ENCODE measurements at regions not wholly inside any gene's neighbourhood (a gene's known extent, or its start where the extent isn't known, plus 50 kb on each side); places are given as distances from the start of the nearest gene placed in this dataset.

GRCh38 chr12:89845366-89845765 lies 136.7 kb upstream of the ATP2B1 start:
- TF ChIP-seq, protein P1, sequence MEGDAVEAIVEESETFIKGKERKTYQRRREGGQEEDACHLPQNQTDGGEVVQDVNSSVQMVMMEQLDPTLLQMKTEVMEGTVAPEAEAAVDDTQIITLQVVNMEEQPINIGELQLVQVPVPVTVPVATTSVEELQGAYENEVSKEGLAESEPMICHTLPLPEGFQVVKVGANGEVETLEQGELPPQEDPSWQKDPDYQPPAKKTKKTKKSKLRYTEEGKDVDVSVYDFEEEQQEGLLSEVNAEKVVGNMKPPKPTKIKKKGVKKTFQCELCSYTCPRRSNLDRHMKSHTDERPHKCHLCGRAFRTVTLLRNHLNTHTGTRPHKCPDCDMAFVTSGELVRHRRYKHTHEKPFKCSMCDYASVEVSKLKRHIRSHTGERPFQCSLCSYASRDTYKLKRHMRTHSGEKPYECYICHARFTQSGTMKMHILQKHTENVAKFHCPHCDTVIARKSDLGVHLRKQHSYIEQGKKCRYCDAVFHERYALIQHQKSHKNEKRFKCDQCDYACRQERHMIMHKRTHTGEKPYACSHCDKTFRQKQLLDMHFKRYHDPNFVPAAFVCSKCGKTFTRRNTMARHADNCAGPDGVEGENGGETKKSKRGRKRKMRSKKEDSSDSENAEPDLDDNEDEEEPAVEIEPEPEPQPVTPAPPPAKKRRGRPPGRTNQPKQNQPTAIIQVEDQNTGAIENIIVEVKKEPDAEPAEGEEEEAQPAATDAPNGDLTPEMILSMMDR (IDR thresholded peaks at IDR 0.05; ENCODE audit: poor library complexity, severe bottlenecking), result no peak
- no peak for TF ChIP-seq REST (IDR thresholded peaks at IDR 0.05; ENCODE audit: borderline replicate concordance)
- no peak for TF ChIP-seq EZH2 (IDR thresholded peaks at IDR 0.05; ENCODE audit: borderline replicate concordance, insufficient read depth, low read length, poor library complexity, severe bottlenecking)
- no peak for TF ChIP-seq POLR2AphosphoS5 (IDR thresholded peaks at IDR 0.05)
- TF ChIP-seq EP300 (conservative IDR thresholded peaks at IDR 0.05; ENCODE audit: poor library complexity, severe bottlenecking), result no peak
- no peak for TF ChIP-seq RAD21 (conservative IDR thresholded peaks at IDR 0.05)
- TF ChIP-seq SMC3 (conservative IDR thresholded peaks at IDR 0.05; ENCODE audit: poor library complexity), result no peak
- TF ChIP-seq TAF1 (IDR thresholded peaks at IDR 0.05; ENCODE audit: low read depth), result no peak
- TF ChIP-seq MXI1 (conservative IDR thresholded peaks at IDR 0.05; ENCODE audit: poor library complexity, severe bottlenecking), result no peak

All from neural cell (in vitro differentiated cells).